ENCODE measurements at regions not wholly inside any gene's neighbourhood (a gene's known extent, or its start where the extent isn't known, plus 50 kb on each side); places are given as distances from the start of the nearest gene placed in this dataset.
"Not testable (repeated sequence)": the region's sequence is repeated elsewhere in the genome, so short reads cannot be mapped to it uniquely, and the experiment has no call there.

DNA sequence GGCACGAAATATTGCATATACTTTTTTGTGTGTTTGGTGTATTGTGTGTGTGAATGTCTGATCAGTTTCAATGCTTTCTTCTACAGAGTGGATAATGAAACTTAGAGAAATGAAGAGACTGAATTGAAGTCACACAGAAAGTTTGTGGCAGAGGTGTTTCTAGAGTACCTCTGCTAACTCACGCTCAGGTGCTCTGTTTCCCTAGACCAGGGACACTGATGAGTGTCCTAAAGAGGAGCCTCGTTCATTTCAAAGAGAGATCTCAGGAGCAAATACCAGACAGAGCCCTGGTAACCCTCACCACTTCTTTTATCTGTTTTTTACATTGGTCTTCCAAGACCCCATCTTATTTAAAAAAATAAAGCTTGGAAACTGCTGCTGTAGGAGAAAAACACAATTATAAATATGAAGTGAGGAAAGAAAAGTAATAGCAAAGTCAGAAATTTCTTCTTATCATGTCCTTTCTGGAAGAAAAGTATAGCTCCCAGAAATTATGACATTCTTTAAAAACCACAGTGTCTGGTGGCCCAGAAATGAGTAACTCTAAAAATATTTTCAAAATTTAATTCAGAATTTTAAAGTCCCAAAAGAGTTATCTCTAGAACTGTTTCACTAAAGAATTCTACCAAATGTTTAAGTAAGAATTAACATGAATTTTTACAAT, 720.6 kb downstream of the RFPL4B start:
- no peak for FAIRE-seq
- no peak for DNase-seq (ENCODE audit: insufficient read length, low spot score)

DNA sequence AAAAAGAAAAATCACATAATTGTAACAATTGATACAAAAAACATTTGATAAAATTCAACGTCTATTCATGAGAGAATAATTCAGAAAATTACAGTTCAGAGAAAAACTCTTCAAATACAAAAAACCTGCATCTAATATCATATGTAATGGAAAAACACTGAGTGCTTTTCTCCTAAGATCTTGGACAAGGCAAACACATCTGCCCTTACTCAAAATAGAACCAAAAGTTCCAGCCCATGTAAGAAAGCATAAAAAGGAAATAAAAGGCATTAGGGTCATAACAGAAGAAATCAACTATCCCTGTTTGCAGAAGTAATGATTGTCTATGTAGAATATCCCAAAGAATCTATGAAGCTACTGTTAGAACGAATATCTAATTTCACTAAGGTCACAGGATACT, 721.4 kb downstream of the RFPL4B start:
- DNase-seq (ENCODE audit: insufficient read length, low spot score): no peak
- no peak for FAIRE-seq

DNA sequence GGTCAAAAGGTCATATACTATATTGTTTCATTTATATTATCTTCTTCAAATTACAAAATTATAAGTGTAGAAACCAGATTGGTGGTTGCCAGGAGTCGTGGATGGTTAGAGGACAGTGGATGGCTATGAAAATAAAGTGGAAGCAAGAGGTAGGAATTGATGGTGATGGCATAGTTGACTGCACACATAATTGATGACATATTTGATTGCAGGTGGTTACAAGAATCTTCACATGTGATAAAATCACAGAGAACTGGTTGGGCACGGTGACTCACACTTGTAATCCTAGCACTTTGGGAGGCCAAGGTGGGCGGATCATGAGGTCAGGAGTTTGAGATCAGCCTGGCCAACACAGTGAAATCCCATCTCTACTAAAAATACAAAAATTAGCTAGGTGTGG, 723.6 kb downstream of the RFPL4B start:
- not testable (repeated sequence) for FAIRE-seq; DNase-seq (ENCODE audit: insufficient read length, low spot score)

DNA sequence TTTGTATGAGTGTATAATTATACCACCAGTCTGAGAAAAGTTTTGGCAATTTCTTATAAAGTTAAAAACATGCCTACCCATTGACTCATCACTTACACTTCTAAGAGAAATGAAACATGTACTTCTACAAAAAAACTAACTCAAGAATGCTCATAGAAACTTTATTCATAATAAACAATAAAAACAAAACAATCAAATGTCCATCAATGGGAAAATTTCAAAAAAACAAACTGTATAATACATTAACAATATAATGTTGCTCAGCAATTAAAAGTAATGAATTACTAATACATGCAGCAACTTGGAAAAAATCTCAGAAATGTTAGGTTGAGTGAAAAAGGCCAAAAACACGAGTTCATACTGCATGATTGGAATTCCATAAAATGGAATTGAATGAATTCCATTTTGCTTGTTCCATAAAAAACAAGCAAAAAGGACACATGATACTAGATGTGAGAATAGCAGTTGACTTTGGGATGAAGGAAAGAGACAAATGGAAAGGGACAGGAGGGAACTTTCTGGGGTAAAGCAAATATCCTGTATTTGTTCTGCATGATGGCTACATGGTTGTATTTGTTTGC, 726.6 kb downstream of the RFPL4B start:
- FAIRE-seq: no peak
- DNase-seq (ENCODE audit: insufficient read length, low spot score): no peak

DNA sequence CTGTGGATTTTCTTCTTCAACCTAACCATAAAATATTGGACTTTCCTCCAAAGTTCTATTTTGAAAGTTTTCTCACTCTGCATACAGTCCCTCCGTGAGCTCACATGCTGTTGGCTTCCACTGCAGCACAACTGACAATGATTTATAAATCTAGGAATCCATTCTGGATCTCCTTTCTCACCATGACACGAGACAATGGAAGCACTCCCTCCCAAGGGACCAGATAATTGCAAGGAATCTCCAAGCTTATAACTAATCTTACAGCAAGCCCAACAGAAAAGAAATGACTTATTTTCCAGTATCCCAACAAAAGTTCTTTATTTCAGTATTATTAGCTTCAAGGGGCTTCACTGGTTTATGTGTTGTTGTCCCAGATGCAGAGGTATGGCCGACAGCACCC, 729.0 kb downstream of the RFPL4B start:
- FAIRE-seq (no peak), DNase-seq (ENCODE audit: insufficient read length, low spot score) (no peak)

DNA sequence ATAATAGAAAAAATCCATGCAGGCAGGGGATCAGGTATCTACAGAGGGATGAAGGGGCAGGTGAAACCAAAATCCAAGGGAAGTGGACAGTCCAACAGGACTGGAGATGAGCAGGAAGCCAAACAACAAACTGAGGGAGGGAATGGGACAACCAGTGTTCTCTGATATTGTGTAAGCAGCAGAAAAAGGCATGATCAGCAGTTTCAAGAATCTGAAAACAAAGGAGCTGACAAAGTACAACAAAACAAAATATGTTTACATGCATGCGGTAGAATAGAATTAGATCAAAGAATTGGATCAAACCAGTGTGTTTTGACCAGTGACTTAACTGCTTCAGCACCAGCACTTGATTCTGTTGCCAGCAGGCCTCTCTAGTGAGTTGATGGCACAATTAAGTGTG, 729.7 kb downstream of the RFPL4B start:
- no peak for DNase-seq (ENCODE audit: insufficient read length, low spot score)
- FAIRE-seq: no peak

DNA sequence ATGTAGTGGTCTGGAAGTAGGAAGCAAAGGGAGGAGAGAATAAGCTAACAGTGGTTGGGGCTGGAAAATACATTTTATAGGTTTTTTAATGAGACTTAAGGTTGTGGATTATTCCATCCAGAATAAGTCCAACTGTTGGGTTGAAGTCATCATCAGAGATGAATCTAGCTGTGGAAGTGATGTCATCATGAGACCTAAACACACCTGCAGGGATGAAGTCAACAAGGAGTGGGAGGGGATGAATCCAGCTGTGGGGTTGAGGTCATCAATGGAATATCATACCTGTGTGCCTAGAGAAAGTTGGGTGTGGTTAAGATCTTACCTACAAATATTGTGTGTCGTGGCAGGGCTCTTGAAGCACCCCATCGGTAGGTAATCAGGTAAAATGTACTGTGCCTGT, 730.7 kb downstream of the RFPL4B start:
- DNase-seq (ENCODE audit: insufficient read length, low spot score): no peak
- FAIRE-seq: no peak

DNA sequence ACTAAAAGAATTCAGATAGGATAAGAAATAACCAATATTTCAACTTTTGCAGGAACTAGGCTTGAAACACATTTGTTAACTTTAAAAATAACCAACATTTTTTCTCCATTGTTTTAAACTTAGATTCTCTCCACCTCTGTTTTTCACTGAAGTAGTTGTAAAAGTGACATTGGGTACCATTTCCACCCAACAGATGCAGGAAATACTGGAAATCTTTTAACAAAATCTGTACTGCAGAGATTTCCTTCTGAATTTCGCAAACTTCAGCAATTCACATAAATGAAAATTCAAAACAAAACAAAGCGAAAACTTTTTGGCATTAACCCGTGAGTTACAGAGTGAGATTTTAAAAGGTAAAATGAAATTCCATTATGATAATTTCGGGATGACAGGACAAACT, 731.7 kb downstream of the RFPL4B start:
- FAIRE-seq (no peak), DNase-seq (ENCODE audit: insufficient read length, low spot score) (no peak)

DNA sequence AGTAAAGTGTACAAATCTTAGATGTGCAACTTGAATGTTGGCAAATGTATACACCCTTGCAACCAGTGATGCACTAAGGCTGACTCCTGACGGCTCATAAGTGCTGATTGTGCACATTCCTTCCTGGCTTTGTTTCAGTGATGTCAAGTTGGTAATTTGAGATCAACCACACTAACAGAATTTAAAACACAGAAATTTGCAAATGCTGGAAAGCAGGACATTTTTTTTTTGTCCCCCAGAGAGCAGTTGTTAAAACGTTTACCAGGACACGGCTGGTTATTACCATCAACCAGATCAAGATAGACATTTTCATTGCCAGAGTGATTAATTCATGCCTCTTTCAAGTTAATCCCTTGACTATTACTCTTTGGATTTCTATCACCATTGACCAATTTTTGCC, 735.6 kb downstream of the RFPL4B start:
- DNase-seq (ENCODE audit: insufficient read length, low spot score): no peak
- FAIRE-seq: no peak

DNA sequence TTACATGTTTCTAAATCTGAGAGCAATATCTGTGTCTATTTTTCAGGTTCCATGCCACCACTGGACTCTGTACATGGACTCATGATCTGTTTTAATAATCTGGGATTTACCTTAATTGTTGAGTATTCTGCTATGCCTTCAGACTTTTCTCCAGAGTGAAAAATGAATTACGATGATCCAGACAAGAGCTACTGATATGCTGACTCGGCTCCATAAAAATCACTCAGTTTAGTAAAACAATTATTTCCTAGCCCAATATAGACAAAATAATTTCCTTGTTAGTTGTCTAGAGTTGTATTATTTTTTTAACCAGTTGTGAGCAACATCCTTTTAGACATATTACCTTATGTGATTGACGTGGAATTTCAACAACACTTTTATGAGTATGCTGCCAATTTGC, 736.8 kb downstream of the RFPL4B start:
- DNase-seq (ENCODE audit: insufficient read length, low spot score): no peak
- FAIRE-seq: no peak

DNA sequence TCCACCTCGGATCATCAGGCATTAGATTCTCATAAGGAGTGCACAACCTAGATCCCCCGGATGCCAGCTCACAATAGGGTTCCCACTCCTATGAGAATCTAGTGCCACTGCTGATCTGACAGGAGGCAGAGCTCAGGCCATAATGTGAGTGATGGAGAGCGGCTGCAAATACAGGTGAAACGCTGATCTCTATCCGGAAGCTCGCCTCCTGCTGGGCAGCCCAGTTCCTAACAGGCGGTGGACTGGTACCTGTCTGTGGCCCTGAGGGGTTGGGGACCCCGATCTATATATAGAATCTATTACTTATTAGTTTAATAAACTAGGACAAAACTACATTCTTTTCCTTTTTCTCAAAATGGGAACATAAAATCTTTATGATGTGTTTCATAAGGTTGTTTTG, 741.9 kb downstream of the RFPL4B start:
- FAIRE-seq (no peak), DNase-seq (ENCODE audit: insufficient read length, low spot score) (no peak)

DNA sequence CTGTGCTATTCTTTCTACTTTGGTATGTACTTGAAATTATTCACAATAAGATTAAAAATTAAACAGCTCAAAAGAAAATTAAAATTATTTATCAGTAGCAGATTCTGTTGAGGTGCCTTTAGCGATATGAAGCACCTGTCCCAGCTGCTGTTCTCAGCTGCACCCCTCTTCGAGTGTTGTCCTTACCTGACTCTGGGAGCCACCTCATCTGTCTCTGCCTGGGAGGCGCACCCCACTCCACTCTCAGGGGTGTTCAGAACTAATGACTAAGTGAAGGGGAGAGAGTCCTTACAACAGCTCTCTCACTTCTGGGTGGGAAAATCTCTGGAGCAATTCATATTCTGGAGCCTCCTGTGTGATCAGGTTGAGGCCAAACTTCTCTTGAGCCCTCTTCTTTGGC, 745.7 kb downstream of the RFPL4B start:
- no peak for FAIRE-seq
- DNase-seq (ENCODE audit: insufficient read length, low spot score): no peak

DNA sequence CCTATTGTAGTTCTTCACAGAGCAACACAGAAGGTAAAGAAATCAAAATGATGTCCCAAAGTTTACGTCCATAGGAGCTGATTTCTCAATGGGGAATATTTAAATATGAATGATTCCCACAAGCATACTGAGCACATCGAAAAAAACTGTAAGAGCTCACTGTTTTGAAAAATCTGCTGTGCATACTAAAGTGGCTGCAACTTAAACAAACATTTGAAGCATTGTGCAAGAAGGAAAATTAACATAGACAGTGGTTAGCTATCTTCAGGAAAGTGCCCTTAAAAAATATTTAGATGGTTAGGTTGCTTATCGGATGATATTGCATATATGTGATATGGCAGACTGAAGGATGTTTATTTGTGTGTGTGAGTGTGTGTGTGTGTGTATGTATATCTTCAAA, 747.6 kb downstream of the RFPL4B start:
- DNase-seq (ENCODE audit: insufficient read length, low spot score): no peak
- no peak for FAIRE-seq

DNA sequence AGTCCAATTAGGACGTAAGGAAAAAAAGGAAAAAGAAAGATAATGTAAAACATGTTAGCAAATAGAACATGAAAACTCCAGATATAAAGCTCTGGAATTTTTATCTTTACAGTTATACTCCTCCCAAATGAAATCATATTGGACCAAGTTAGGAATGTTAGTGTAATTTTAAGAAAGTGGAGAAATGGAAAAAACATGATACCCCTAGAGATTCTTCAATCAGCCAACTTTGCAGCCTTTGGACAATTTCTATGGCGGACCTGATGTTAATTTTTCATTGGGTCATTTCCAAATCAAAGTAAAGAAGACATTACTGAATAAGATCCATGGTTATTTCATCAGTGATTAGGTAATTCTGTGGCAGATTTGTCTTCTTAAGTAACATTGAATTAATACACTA, 748.7 kb downstream of the RFPL4B start:
- DNase-seq (ENCODE audit: insufficient read length, low spot score) (no peak), FAIRE-seq (no peak)

DNA sequence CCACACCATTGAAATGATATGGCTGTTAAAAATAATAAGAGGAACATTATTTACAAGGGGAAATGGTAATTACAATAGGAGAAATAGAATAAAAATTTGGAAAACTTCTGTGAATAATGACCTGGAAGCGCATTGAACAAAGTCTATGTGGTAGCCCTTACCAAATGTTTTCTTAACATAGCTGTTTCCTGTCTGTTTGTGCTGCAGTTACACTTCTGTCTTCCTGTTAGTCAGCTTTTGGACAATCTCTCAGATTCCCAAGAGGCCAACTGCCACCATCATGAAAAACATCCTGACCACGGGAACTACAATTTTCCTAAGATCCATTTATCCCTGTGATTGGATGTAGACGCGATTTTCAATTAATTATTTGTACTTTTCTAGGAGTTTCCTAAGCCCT, 754.4 kb upstream of the MARCKS start:
- no peak for FAIRE-seq
- no peak for DNase-seq (ENCODE audit: insufficient read length, low spot score)

DNA sequence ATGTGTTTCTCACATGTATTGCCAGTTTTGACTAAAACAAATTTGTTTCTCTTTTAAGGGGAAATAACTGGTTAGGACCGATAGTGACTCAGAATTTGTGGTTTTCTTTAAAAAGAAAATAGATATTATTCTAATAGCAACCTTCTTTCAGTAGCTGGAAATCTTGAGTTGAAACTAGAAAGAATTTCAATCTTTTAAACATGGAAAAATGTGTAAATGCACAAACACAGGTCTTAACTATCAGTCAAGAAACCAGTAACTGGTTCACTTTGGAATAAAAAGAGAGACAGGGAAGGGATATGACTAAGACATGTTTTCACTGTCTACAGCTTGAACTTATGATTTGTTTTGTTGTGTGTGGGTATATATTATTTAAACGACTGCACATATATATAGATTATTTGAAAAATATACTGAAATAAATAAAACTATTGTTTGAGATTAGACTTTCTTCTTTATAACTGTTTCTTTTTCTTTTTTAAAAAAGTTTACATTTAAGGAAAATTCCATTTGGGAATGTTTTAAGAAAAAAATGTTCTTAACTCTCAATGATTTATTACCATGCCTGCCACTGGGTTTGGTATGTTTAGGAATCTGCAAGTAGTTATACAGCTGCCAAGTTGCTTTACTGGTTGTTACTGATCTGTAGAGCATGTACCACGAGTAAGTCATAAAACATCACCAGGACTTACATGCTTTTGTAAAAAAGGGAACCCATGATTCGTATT, 753.3 kb upstream of the MARCKS start:
- FAIRE-seq: no peak
- no peak for DNase-seq (ENCODE audit: insufficient read length, low spot score)

DNA sequence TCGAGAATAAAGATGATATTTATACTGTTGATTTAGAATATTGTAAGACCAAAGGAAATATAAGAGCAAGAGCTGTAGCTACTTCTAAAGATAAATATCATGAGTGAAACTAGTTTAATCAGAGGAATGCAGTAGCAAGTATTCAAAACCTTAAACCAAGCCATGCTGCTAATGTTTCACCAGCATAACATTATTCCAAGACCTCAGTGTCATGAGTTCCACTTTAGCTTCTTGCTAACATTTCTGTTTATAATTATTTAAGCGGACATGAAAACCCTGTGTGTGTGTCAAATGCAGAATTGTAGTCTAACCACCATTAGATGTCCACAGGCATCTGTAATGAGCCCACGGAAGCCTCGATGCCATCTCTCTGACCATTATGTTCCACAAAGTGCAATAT, 752.6 kb upstream of the MARCKS start:
- FAIRE-seq: no peak
- DNase-seq (ENCODE audit: insufficient read length, low spot score): no peak

DNA sequence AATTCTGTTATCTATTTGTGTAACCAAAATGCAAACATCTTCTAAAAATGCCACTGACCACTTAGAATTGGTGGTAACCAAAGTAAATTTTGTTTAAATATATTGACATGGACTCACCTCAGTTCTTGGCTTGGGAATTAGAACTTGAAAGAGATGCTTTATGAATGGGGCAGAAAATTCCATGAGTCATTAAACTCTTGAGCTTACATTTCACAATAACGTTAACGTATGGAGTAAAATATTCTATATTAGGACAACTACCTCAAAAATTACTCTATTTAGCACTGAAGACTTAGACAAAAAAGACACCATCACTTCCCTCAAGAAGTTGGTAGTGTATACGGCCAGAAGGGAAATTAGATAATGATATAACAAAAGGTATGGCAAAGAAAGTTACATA, 752.2 kb upstream of the MARCKS start:
- no peak for FAIRE-seq

DNA sequence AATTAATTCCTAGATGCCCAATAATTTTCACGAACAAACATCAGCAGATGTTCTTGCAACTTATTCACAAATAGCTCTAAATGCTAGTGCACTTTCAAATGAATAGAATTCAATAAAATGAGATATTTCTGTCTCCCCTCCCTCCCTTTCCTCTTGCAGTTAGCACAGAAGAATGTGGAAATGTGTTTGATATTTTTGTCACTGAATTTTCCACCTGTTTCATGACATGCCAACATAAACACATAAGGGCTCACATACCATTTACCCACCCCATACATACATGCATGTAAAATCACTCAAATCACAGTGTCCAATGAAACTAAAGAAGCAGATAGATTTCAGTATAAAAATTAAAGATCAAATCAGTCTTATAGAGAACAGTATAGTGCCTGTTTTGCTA, 746.9 kb upstream of the MARCKS start:
- no peak for DNase-seq (ENCODE audit: insufficient read length, low spot score)
- FAIRE-seq: no peak

More for the DNA sequence above, 752.2 kb upstream of the MARCKS start:
- DNase-seq (ENCODE audit: insufficient read length, low spot score): no peak

DNA sequence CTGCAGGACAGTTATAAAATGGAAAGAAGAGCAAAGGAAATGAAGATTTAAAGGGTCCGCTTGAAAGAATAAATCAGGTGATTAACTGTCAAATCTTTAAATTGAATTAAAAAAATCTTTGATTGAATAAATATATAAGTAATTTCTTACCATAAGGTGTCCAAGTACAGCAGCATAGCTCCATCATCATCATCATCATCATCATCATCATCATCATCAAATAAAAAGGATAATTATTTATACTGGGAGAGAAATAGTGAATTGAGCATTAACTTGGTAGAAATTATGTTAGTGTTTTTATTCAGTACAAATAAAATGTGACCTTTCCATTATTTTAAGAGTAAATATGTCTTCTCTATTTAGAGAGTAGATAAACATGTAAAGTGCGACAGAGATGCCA, 745.6 kb upstream of the MARCKS start:
- DNase-seq (ENCODE audit: insufficient read length, low spot score): no peak
- FAIRE-seq: no peak

DNA sequence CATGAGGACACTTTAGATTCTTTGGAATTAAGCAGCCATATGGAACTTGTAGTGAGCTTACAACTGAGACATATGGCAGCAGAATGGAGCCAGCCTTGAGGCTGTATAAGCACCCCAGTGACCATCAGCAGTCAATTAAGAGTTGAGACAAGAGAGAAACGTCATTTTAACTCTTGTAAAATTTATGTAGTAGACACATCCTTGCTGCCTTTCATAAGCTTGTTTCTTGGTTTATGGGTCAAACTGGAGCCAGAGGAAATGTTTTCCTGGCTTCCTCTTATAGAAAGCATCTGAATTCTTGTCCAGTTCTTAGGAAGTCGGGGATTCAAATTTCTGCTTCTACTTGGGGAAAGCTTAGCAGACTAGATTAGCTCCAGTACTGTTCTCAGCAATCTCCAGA, 745.1 kb upstream of the MARCKS start:
- DNase-seq (ENCODE audit: insufficient read length, low spot score): no peak
- FAIRE-seq: no peak

DNA sequence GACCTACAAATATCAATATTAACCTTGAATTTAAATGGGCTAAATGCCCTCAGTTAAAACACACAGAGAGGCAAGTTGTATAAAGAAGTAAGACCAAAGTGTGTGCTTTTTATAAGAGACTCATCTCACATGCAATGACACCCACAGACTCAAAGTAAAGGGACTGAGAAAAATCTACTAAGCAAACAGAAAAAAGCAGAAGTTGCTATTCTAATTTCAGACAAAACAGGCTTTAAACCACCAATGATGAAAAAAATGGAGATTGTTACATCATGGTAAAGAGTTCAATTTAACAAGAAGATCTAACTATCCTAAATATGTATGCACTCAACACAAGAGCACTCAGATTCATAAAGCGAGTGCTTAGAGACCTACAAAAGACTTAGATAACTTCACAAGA, 741.9 kb upstream of the MARCKS start:
- no peak for DNase-seq (ENCODE audit: insufficient read length, low spot score)
- no peak for FAIRE-seq

Measured in GM19239 (cell line).